GM23338 (cell line): ENCODE measurements at regions not wholly inside any gene's neighbourhood (a gene's known extent, or its start where the extent isn't known, plus 50 kb on each side); places are given as distances from the start of the nearest gene placed in this dataset.

Experiments
- ATAC-seq: fragments of 200-7000 bp; cut with Tn5 transposase; 3 replicates; pipeline ENCODE4 v1.9.1; 2020
- DNase-seq: peaks from one replicate; pipeline ENCODE4 v3.0.0-alpha.2; 2015; ENCODE audit warnings: low spot score
- H2AFZ ChIP-seq: fragments of 200-600 bp; sonication (generic); 2 replicates; pipeline ENCODE4 v1.8.0; 2016; ENCODE audit warnings: antibody characterized with exemption, mild to moderate bottlenecking, moderate library complexity
- H3F3A ChIP-seq: fragments of 200-600 bp; sonication (generic); replicated peaks from 2 replicates; pipeline ENCODE4 v1.8.0; 2017; ENCODE audit warnings: antibody characterized with exemption, mixed run types, low read depth
- H3K27ac ChIP-seq: fragments of 200-600 bp; sonication (generic); 2 replicates; pipeline ENCODE4 v1.6.1; 2016; ENCODE audit warnings: low read depth
- H3K27me3 ChIP-seq: fragments of 200-600 bp; sonication (generic); 2 replicates; pipeline ENCODE4 v1.8.0; 2016; ENCODE audit warnings: mild to moderate bottlenecking, mixed run types, moderate library complexity; ENCODE audit not compliant: insufficient read depth
- H3K36me3 ChIP-seq: fragments of 200-600 bp; sonication (generic); 2 replicates; pipeline ENCODE4 v1.8.0; 2016; ENCODE audit warnings: mild to moderate bottlenecking; ENCODE audit not compliant: insufficient read depth
- H3K4me1 ChIP-seq: fragments of 200-600 bp; sonication (generic); 2 replicates; pipeline ENCODE4 v1.8.0; 2016; ENCODE audit warnings: mild to moderate bottlenecking, moderate library complexity; ENCODE audit not compliant: insufficient read depth
- H3K4me2 ChIP-seq: fragments of 200-600 bp; sonication (generic); 2 replicates; pipeline ENCODE4 v1.7.1; 2017; ENCODE audit warnings: mixed run types
- H3K4me3 ChIP-seq: fragments of 200-600 bp; sonication (generic); 2 replicates; pipeline ENCODE4 v1.6.1; 2016; ENCODE audit warnings: mixed run types
- H3K79me2 ChIP-seq: fragments of 200-600 bp; sonication (generic); replicated peaks from 2 replicates; pipeline ENCODE4 v1.8.0; 2017; ENCODE audit warnings: mild to moderate bottlenecking; ENCODE audit not compliant: insufficient read depth
- H3K9me2 ChIP-seq: fragments of 200-600 bp; sonication (generic); 2 replicates; pipeline ENCODE4 v1.8.0; 2017; ENCODE audit not compliant: insufficient read depth
- H4K20me1 ChIP-seq: fragments of 200-600 bp; sonication (generic); replicated peaks from 2 replicates; pipeline ENCODE4 v1.8.0; 2017; ENCODE audit warnings: mild to moderate bottlenecking; ENCODE audit not compliant: insufficient read depth
- H3K27ac Mint-ChIP-seq: 2 replicates; pipeline ENCODE4 v1.8.0; 2020; ENCODE audit warnings: inconsistent platforms, mild to moderate bottlenecking, moderate library complexity, mixed read lengths
- H3K27me3 Mint-ChIP-seq: 3 replicates; pipeline ENCODE4 v1.8.0; 2022; ENCODE audit warnings: low read depth, mild to moderate bottlenecking, moderate library complexity, mixed read lengths, inconsistent platforms; ENCODE audit not compliant: insufficient read depth, poor library complexity
- H3K36me3 Mint-ChIP-seq: 3 replicates; pipeline ENCODE4 v1.8.0; 2021; ENCODE audit warnings: low read depth, mild to moderate bottlenecking, inconsistent platforms, moderate library complexity, mixed read lengths
- H3K4me1 Mint-ChIP-seq: 3 replicates; pipeline ENCODE4 v1.8.0; 2020; ENCODE audit warnings: mild to moderate bottlenecking, inconsistent platforms, mixed read lengths
- H3K4me3 Mint-ChIP-seq: 3 replicates; pipeline ENCODE4 v1.8.0; 2021; ENCODE audit warnings: moderate library complexity, mild to moderate bottlenecking, inconsistent platforms, mixed read lengths
- H3K9me3 Mint-ChIP-seq: 3 replicates; pipeline ENCODE4 v1.8.0; 2020; ENCODE audit warnings: moderate library complexity, mild to moderate bottlenecking, inconsistent platforms, mixed read lengths
- CTCF ChIP-seq, 2 experiments: fragments of 200-600 bp in 1 of 2; sonication (generic) in 1 of 2; conservative IDR thresholded peaks; 2 replicates each; pipeline versions ENCODE4 v1.5.1 to v1.6.1; 2016 to 2017; ENCODE audit warnings: antibody characterized with exemption in 2 of 2, low read depth in 2 of 2, mild to moderate bottlenecking in 2 of 2, moderate library complexity in 1 of 2
- EZH2phosphoT487 ChIP-seq: fragments of 200-600 bp; sonication (generic); IDR thresholded peaks from one replicate; pipeline ENCODE4 v1.8.1; 2018; ENCODE audit warnings: antibody characterized with exemption; ENCODE audit not compliant: unreplicated experiment
- JUNB ChIP-seq: IDR thresholded peaks from one replicate; pipeline ENCODE4 v1.6.1; 2016; ENCODE audit warnings: antibody characterized with exemption; ENCODE audit not compliant: unreplicated experiment
- ZNF114 ChIP-seq: fragments of 250-450 bp; sonication (Bioruptor Pico); IDR thresholded peaks from 2 replicates; pipeline ENCODE4 v1.5.0; 2020; ENCODE audit warnings: mild to moderate bottlenecking, moderate library complexity
- ZNF331 ChIP-seq: fragments of 250-450 bp; sonication (Bioruptor Pico); IDR thresholded peaks from 2 replicates; pipeline ENCODE4 v1.5.0; 2020; ENCODE audit warnings: low read depth, mild to moderate bottlenecking, moderate library complexity
- TF ChIP-seq, protein P1 (sequence below): fragments of 250-450 bp; sonication (Bioruptor Pico); IDR thresholded peaks from 2 replicates; pipeline ENCODE4 v1.5.0; 2020; ENCODE audit warnings: mild to moderate bottlenecking, moderate library complexity

- H3K27ac Mint-ChIP-seq, result no peak overlapping the region
- H3F3A ChIP-seq, result no peaks in the 10 kb centered on the region
- 0 out of 2 replicates have a peak overlapping the region, but pooled peaks have one; percentile 76 for H2AFZ ChIP-seq
- no peak overlapping the region for H3K4me3 Mint-ChIP-seq
- ATAC-seq (no peak), DNase-seq (no peak)
- no peak overlapping the region for H3K4me2 ChIP-seq
- peaks cover 7% of the 10 kb centered on the region; the same call in 2 of the 3 replicates for H3K4me1 Mint-ChIP-seq
- no peaks in the 10 kb centered on the region for H3K36me3 ChIP-seq
- no peak for TF ChIP-seq JUNB
- peaks cover 8% of the 10 kb centered on the region for H3K9me3 Mint-ChIP-seq
- H3K9me2 ChIP-seq, result no peaks in the 10 kb centered on the region
- H3K27me3 Mint-ChIP-seq, result peaks cover 14% of the 10 kb centered on the region
- H3K36me3 Mint-ChIP-seq, result no peaks in the 10 kb centered on the region; the same call in 2 of the 3 replicates
- H3K4me3 ChIP-seq, result no peak overlapping the region
- no peaks in the 10 kb centered on the region for H3K79me2 ChIP-seq
- no peak overlapping the region for H3K27ac ChIP-seq
- no peaks in the 10 kb centered on the region for H3K4me1 ChIP-seq
- H3K27me3 ChIP-seq, result no peaks in the 10 kb centered on the region
- H4K20me1 ChIP-seq, result no peaks in the 10 kb centered on the region
Observed at GRCh38 chr2:238987352-238987981, 139.6 kb downstream of the TWIST2 start.

GRCh38 chr2:238988105-238988504 lies 140.2 kb downstream of the TWIST2 start:
- Histone ChIP-seq H3K27me3 (no peaks in the 10 kb centered on the region), H3K36me3 (no peaks in the 10 kb centered on the region), H2AFZ (no peak overlapping the region), H3K4me1 (no peaks in the 10 kb centered on the region), H3K4me2 (no peak overlapping the region), H4K20me1 (no peaks in the 10 kb centered on the region), H3F3A (no peaks in the 10 kb centered on the region), H3K79me2 (no peaks in the 10 kb centered on the region), H3K27ac (no peak overlapping the region), H3K4me3 (no peak overlapping the region), H3K9me2 (no peaks in the 10 kb centered on the region)
- H3K9me3 Mint-ChIP-seq, result peaks cover 8% of the 10 kb centered on the region
- peaks cover 14% of the 10 kb centered on the region for H3K27me3 Mint-ChIP-seq
- TF ChIP-seq CTCF (conservative IDR thresholded peaks at IDR 0.05; ENCODE audit: low read depth in 2 of 2) (no peak), EZH2phosphoT487 (no peak), ZNF331 (no peak), JUNB (no peak), ZNF114 (CRISPR knock-in tag) (no peak)
- TF ChIP-seq, protein P1, sequence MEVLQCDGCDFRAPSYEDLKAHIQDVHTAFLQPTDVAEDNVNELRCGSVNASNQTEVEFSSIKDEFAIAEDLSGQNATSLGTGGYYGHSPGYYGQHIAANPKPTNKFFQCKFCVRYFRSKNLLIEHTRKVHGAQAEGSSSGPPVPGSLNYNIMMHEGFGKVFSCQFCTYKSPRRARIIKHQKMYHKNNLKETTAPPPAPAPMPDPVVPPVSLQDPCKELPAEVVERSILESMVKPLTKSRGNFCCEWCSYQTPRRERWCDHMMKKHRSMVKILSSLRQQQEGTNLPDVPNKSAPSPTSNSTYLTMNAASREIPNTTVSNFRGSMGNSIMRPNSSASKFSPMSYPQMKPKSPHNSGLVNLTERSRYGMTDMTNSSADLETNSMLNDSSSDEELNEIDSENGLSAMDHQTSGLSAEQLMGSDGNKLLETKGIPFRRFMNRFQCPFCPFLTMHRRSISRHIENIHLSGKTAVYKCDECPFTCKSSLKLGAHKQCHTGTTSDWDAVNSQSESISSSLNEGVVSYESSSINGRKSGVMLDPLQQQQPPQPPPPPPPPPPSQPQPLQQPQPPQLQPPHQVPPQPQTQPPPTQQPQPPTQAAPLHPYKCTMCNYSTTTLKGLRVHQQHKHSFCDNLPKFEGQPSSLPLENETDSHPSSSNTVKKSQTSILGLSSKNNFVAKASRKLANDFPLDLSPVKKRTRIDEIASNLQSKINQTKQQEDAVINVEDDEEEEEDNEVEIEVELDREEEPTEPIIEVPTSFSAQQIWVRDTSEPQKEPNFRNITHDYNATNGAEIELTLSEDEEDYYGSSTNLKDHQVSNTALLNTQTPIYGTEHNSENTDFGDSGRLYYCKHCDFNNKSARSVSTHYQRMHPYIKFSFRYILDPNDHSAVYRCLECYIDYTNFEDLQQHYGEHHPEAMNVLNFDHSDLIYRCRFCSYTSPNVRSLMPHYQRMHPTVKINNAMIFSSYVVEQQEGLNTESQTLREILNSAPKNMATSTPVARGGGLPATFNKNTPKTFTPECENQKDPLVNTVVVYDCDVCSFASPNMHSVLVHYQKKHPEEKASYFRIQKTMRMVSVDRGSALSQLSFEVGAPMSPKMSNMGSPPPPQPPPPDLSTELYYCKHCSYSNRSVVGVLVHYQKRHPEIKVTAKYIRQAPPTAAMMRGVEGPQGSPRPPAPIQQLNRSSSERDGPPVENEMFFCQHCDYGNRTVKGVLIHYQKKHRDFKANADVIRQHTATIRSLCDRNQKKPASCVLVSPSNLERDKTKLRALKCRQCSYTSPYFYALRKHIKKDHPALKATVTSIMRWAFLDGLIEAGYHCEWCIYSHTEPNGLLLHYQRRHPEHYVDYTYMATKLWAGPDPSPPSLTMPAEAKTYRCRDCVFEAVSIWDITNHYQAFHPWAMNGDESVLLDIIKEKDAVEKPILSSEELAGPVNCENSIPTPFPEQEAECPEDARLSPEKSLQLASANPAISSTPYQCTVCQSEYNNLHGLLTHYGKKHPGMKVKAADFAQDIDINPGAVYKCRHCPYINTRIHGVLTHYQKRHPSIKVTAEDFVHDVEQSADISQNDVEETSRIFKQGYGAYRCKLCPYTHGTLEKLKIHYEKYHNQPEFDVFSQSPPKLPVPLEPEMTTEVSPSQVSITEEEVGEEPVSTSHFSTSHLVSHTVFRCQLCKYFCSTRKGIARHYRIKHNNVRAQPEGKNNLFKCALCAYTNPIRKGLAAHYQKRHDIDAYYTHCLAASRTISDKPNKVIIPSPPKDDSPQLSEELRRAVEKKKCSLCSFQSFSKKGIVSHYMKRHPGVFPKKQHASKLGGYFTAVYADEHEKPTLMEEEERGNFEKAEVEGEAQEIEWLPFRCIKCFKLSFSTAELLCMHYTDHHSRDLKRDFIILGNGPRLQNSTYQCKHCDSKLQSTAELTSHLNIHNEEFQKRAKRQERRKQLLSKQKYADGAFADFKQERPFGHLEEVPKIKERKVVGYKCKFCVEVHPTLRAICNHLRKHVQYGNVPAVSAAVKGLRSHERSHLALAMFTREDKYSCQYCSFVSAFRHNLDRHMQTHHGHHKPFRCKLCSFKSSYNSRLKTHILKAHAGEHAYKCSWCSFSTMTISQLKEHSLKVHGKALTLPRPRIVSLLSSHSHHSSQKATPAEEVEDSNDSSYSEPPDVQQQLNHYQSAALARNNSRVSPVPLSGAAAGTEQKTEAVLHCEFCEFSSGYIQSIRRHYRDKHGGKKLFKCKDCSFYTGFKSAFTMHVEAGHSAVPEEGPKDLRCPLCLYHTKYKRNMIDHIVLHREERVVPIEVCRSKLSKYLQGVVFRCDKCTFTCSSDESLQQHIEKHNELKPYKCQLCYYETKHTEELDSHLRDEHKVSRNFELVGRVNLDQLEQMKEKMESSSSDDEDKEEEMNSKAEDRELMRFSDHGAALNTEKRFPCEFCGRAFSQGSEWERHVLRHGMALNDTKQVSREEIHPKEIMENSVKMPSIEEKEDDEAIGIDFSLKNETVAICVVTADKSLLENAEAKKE (CRISPR knock-in tag), result no peak
- no peak overlapping the region for H3K4me3 Mint-ChIP-seq
- no peak overlapping the region for H3K27ac Mint-ChIP-seq
- no peak for ATAC-seq
- H3K36me3 Mint-ChIP-seq, result no peaks in the 10 kb centered on the region; the same call in 2 of the 3 replicates
- no peak for DNase-seq
- H3K4me1 Mint-ChIP-seq, result peaks cover 7% of the 10 kb centered on the region; the same call in 2 of the 3 replicates
